ENCODE measurements at regions not wholly inside any gene's neighbourhood (a gene's known extent, or its start where the extent isn't known, plus 50 kb on each side); places are given as distances from the start of the nearest gene placed in this dataset.

GRCh38 chr9:28718226-28718625 is 1144.9 kb upstream of the C9orf72 start:
- no peak for DNase-seq (ENCODE audit: low read depth in 2 of 2)

DNA sequence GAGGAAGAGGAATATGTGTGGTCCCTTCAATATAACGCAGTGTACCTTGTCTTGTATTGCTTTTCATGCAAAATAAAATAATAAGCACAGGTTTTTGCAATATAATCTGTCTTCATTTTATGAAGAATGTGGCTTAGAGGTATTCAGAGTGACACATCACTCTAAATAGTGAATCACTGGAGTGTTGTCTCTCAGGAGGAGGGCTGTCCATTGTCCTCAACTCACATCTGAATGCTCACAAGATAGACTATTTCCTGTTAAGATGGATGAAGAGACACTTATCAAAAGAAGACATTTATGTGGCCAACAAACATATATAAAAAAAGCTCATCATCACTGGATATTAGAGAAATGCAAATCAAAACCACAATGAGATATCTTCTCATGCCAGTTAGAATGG is 1147.5 kb upstream of the C9orf72 start:
- no peak for DNase-seq (ENCODE audit: low read depth in 2 of 2)

DNA sequence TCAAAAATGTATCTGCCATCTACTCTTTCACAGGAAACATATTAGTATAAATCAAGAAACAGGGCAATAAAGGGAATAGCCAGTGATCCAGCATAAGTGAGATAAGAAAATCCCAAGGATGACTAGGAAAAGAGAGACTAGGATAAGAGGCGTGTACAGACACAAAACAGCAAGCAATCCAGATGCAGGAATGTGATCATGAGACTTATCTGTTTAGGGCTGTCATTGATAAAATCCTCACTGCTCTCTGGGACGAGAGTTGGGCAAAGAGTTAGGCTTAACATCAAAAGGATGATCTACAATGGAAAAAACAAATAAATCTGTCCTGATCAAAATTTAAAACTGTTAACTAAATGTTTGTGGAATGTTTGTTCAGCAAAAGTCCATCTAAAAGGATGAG is 1156.8 kb upstream of the C9orf72 start:
- DNase-seq (ENCODE audit: low read depth in 2 of 2) = no peak

DNA sequence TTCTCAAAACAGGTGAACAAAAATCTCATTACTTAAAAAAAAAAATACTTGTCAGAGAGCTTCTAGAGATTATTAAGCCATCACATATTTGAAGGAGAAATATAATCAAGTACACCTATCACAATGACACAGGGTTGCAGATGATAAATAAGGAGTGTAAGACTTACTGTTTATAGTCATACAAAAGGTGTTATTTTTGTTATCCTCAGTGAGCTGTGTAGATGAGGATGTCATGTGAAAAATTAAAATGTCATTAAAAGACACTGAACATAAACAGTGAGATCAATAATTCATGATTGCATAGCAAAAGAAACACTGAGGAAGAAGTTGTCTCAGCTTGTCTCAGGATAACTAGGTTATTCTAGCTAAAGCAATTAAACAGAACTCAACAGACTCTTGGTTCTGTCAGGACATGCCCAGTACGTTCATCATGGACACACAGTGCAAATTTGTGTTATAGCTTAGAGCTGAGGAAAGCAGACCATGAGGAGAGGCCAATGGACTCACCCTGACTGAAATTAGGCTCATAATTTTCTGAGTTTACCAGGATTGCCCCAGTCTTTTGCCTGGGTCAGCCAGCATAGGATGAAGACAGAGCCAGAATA is 1162.6 kb upstream of the C9orf72 start:
- no peak for DNase-seq (ENCODE audit: low read depth in 2 of 2)

DNA sequence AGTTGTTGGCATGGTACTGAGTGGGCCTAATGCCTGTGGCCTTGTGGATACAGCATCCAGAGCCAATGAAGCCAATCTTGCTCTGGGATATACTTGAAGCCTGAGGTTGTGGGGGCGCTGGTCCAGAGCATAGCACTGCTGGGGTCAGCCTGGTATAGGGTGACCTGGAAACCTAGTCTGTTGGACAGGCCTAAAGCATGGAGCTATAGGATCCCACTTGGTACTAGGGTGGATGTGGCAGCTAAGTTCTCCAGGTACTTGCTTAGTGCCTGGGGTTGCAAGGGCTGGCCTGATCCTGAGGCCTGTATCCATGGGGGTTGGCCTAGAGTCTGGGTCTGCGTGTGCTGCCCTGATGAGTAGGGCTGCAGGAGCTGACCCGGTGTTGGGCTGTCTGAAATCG is 1168.2 kb upstream of the C9orf72 start:
- DNase-seq (ENCODE audit: low read depth in 2 of 2) = no peak

GRCh38 chr9:28747351-28747985 is 1174.2 kb upstream of the C9orf72 start:
- no peak for DNase-seq (ENCODE audit: low read depth in 2 of 2)

- DNase-seq (ENCODE audit: low read depth in 2 of 2) = no peak
Observed at GRCh38 chr9:28750136-28750535, 1176.9 kb upstream of the C9orf72 start.

- no peak for DNase-seq (ENCODE audit: low read depth in 2 of 2)
Observed at GRCh38 chr9:28758341-28758740, 1185.1 kb upstream of the C9orf72 start.

GRCh38 chr9:28758971-28759370 is 1185.7 kb upstream of the C9orf72 start:
- DNase-seq (ENCODE audit: low read depth in 2 of 2) = no peak

DNA sequence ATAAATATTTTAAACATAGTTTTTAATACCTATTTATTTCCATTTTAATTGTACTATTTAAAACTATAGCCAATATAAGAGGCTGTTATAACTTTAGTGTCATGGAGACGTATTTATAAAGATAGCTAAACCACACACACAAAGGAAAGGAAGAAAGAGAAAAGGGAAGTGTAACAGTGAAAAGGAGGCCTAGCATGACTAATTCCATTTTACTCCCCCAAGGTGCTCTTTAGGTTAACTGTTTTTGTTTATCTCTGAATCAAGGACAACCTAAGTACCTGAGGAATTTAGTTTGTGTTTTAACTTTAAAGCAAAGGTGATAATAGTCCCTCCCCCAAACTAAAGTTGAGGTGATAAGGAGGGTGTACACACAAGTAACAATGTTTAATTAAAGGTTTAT is 1188.9 kb upstream of the C9orf72 start:
- no peak for DNase-seq (ENCODE audit: low read depth in 2 of 2)

DNA sequence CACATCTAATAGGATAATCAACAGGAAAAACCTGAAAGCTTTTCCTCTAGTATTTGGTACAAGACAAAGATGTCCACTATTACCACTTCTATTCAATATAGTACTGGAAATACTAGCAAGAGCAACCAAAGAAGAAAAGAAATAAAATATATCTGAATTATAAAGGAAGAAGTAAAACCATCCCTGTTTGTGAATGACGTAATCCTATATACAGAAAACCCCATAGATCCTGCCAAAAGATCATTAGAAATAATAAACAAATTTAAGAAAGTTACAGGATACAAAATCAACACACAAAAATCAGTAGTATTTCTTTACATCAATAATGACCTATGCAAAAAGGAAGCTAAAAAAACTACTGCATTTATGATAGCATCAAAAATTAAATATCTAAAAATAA is 1191.3 kb upstream of the C9orf72 start:
- DNase-seq (ENCODE audit: low read depth in 2 of 2) = no peak

DNA sequence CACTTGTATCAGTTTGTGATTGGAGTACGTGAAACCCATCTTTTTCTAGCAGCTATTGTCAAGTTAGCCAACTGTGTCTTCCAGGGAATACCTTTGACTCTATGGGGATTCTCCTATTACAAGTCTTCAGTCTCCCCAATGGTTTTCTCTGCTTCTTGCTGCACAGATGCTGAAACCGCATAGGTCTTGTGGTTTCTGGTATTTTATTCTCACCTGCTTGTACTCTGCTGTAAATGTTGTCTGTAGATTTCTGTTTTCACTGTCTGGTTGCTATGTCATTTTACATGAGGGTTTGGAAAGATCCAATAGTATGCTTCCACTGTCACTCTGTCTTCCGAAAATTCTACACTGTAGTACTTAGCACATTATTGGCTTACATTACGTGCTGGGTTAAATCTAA is 1196.9 kb upstream of the C9orf72 start:
- no peak for DNase-seq (ENCODE audit: low read depth in 2 of 2)

DNA sequence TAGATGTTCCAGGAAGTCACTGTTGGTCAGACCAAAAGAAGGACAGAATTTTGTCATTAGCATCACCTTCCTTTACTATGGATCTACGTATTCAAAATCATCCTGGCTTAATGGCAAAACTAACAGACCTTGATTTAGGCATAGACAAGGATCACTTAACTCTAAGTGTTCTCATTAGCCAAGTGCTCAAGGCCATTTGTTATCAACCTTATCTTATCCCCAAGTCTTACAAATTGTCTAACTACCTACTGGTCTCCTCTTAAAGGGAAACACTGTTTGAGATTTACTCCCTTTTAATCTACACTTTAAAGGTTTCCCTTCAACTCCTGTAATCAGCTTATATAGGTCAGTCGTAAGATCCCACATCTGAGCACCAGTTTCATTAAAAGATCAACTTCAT is 1197.5 kb upstream of the C9orf72 start:
- DNase-seq (ENCODE audit: low read depth in 2 of 2) = no peak

- DNase-seq (ENCODE audit: low read depth in 2 of 2) = no peak
Observed at GRCh38 chr9:28774433-28775235, 1201.4 kb upstream of the C9orf72 start.

DNA sequence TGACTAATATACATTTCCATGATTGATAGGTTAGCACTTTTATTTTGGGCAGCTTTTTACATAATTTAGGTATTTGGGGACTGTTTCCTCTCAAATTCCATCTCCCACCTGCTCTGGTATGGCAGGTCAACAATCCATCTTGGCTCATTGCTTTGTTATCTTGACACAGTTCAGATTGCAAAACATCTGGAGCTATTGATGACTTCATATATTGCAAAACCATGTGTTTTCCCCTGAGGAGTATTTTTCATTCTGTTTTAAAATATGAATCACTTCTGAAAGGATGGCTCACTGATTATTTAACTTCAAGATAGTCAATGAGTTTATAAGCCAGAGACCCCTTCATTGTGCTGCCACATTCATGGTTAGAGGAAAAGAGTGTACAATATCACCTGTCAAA is 1206.0 kb upstream of the C9orf72 start:
- no peak for DNase-seq (ENCODE audit: low read depth in 2 of 2)

GRCh38 chr9:28781481-28781880 is 1208.2 kb upstream of the C9orf72 start:
- DNase-seq (ENCODE audit: low read depth in 2 of 2) = no peak

- no peak for DNase-seq (ENCODE audit: low read depth in 2 of 2)
Observed at GRCh38 chr9:28782630-28783029, 1209.3 kb upstream of the C9orf72 start.

GRCh38 chr9:28792716-28793115 is 1219.4 kb upstream of the C9orf72 start:
- no peak for DNase-seq (ENCODE audit: low read depth in 2 of 2)

- no peak for DNase-seq (ENCODE audit: low read depth in 2 of 2)
Observed at GRCh38 chr9:28799876-28800275, 1226.6 kb upstream of the C9orf72 start.

- DNase-seq (ENCODE audit: low read depth in 2 of 2) = no peak
Observed at GRCh38 chr9:28801144-28801799, 1228.0 kb upstream of the C9orf72 start.

DNA sequence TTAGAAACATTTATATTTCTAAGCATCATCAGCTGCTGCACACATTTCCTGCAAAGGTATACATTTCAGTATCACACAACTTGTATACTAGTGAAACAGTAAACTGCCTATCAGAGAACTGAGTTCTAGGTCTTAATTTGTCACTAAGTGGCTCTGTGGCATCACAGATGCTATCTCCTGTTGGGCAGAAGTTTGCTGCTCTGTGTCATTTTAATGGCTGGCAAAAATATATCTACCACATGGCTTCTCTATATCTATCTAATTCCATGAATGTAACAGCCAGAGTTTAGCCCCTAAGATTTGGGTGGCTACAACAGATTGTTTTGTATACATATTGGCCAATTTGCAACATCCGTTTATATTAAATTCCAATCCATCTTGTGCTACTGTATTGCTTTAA is 1231.9 kb upstream of the C9orf72 start:
- DNase-seq (ENCODE audit: low read depth in 2 of 2) = no peak

DNA sequence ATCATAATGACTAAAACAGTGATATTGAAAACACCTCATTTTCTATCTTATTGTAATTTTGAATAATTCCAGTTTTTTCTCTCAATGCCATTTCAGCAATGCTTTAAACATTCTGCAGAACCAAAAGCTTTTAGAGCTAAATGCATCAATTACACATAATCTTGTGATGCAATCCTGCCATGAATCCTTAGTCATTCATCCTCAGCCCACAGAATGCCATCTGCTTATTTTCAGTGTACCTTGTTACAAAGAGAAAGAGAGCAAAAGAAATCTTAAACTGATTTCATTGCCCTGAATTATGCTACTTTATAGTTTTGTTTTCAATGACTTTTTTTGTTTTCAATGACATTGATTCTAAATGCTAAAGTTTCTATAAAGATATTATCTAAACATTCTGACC is 1234.8 kb upstream of the C9orf72 start:
- DNase-seq (ENCODE audit: low read depth in 2 of 2) = no peak

All from stimulated activated CD4-positive, alpha-beta T cell treated with anti-CD3 and anti-CD28 coated beads, Interleukin-1b, Interleukin-23, amount 100 ng/mL, for 4 hours (primary cell).